ENCODE measurements at regions not wholly inside any gene's neighbourhood (a gene's known extent, or its start where the extent isn't known, plus 50 kb on each side); places are given as distances from the start of the nearest gene placed in this dataset.

DNA sequence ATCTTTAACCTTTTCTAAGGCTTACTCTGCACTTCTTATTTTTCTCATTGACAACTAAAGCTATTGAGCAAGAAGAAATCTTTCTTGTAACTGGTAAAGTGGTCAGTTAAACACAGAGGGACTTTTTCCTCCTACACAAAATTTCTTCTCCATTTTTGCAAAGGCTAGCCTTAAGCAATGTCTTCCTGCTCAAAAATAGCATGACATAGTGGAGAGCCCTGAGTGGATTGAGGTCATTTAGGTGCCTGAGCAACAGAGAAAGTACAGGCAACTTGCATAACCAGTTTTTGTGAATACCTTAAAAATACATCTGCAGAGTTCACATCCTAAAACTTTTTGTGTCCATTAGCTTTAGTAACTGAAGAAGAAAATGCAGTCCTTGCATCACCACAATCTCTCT lies 144.7 kb upstream of the TTC14 start:
- TF ChIP-seq HIVEP1 (CRISPR knock-in tag; IDR thresholded peaks at IDR 0.05), result no peak
- TF ChIP-seq TOE1 (IDR thresholded peaks at IDR 0.05; ENCODE audit: borderline replicate concordance), result no peak
- TF ChIP-seq TOE1 (CRISPR knock-in tag; IDR thresholded peaks at IDR 0.05; ENCODE audit: borderline replicate concordance, low read depth), result no peak
- TF ChIP-seq, protein P1, sequence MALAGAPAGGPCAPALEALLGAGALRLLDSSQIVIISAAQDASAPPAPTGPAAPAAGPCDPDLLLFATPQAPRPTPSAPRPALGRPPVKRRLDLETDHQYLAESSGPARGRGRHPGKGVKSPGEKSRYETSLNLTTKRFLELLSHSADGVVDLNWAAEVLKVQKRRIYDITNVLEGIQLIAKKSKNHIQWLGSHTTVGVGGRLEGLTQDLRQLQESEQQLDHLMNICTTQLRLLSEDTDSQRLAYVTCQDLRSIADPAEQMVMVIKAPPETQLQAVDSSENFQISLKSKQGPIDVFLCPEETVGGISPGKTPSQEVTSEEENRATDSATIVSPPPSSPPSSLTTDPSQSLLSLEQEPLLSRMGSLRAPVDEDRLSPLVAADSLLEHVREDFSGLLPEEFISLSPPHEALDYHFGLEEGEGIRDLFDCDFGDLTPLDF (CRISPR knock-in tag; IDR thresholded peaks at IDR 0.05), result no peak
- TF ChIP-seq ZNF121 (CRISPR knock-in tag; conservative IDR thresholded peaks at IDR 0.05), result no peak
- TF ChIP-seq, protein P2, sequence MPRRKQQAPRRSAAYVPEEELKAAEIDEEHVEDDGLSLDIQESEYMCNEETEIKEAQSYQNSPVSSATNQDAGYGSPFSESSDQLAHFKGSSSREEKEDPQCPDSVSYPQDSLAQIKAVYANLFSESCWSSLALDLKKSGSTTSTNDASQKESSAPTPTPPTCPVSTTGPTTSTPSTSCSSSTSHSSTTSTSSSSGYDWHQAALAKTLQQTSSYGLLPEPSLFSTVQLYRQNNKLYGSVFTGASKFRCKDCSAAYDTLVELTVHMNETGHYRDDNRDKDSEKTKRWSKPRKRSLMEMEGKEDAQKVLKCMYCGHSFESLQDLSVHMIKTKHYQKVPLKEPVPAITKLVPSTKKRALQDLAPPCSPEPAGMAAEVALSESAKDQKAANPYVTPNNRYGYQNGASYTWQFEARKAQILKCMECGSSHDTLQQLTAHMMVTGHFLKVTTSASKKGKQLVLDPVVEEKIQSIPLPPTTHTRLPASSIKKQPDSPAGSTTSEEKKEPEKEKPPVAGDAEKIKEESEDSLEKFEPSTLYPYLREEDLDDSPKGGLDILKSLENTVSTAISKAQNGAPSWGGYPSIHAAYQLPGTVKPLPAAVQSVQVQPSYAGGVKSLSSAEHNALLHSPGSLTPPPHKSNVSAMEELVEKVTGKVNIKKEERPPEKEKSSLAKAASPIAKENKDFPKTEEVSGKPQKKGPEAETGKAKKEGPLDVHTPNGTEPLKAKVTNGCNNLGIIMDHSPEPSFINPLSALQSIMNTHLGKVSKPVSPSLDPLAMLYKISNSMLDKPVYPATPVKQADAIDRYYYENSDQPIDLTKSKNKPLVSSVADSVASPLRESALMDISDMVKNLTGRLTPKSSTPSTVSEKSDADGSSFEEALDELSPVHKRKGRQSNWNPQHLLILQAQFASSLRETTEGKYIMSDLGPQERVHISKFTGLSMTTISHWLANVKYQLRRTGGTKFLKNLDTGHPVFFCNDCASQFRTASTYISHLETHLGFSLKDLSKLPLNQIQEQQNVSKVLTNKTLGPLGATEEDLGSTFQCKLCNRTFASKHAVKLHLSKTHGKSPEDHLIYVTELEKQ (CRISPR knock-in tag; IDR thresholded peaks at IDR 0.05), result no peak
